Endodermal cell (in vitro differentiated cells): ENCODE measurements at regions not wholly inside any gene's neighbourhood (a gene's known extent, or its start where the extent isn't known, plus 50 kb on each side); places are given as distances from the start of the nearest gene placed in this dataset.

Source experiments
- DNase-seq: peaks from one replicate; pipeline ENCODE4 v3.0.0-alpha.2; 2017
- H3K27ac ChIP-seq: 2 replicates; pipeline ENCODE4 v1.5.1; 2013; ENCODE audit warnings: mild to moderate bottlenecking, low read depth, low read length, moderate library complexity
- H3K27me3 ChIP-seq: 2 replicates; pipeline ENCODE4 v1.6.1; 2013; ENCODE audit warnings: mild to moderate bottlenecking, low read length, moderate library complexity; ENCODE audit not compliant: insufficient read depth, control insufficient read depth, poor library complexity, severe bottlenecking
- H3K36me3 ChIP-seq: 2 replicates; pipeline ENCODE4 v1.7.0; 2013; ENCODE audit warnings: mild to moderate bottlenecking, low read length, moderate library complexity; ENCODE audit not compliant: control insufficient read depth, insufficient read depth
- H3K4me1 ChIP-seq: one replicate; pipeline ENCODE4 v1.7.0; 2013; ENCODE audit warnings: low read length; ENCODE audit not compliant: control insufficient read depth, insufficient read depth
- H3K4me3 ChIP-seq: 2 replicates; pipeline ENCODE4 v1.5.1; 2013; ENCODE audit warnings: mild to moderate bottlenecking, low read length, moderate library complexity
- H3K9ac ChIP-seq: 2 replicates; pipeline ENCODE4 v1.6.1; 2013; ENCODE audit warnings: mild to moderate bottlenecking, low read length, moderate library complexity; ENCODE audit not compliant: poor library complexity, severe bottlenecking; ENCODE audit errors: extremely low read depth
- H3K9me3 ChIP-seq: 2 replicates; pipeline ENCODE4 v1.6.1; 2013; ENCODE audit warnings: mild to moderate bottlenecking, low read length, moderate library complexity; ENCODE audit not compliant: control insufficient read depth
- H3K27ac Mint-ChIP-seq: 2 replicates; pipeline ENCODE4 v1.8.0; 2020; ENCODE audit warnings: mixed read lengths
- H3K27me3 Mint-ChIP-seq: 2 replicates; pipeline ENCODE4 v1.8.0; 2021; ENCODE audit warnings: mild to moderate bottlenecking, mixed read lengths; ENCODE audit not compliant: insufficient read depth
- H3K36me3 Mint-ChIP-seq: 2 replicates; pipeline ENCODE4 v1.8.0; 2020; ENCODE audit warnings: low read depth, mixed read lengths
- H3K4me1 Mint-ChIP-seq: 2 replicates; pipeline ENCODE4 v1.8.0; 2020; ENCODE audit warnings: mixed read lengths
- H3K4me3 Mint-ChIP-seq: 2 replicates; pipeline ENCODE4 v1.8.0; 2020; ENCODE audit warnings: mild to moderate bottlenecking, moderate library complexity, mixed read lengths
- H3K9me3 Mint-ChIP-seq: 2 replicates; pipeline ENCODE4 v1.8.0; 2020; ENCODE audit warnings: mild to moderate bottlenecking, mixed read lengths
- WGBS, 2 experiments: methylation state at CpG; one replicate each; pipeline versions ENCODE4 v1.1.5 to v1.1.7; 2013; ENCODE audit warnings: missing lambda C conversion rate in 2 of 2, mixed read lengths in 1 of 2; ENCODE audit not compliant: insufficient coverage in 1 of 2, insufficient read length in 1 of 2; 5-methylcytosine and 5-hydroxymethylcytosine counted together
- TF ChIP-seq, protein P1 (sequence below): fragments of 200-600 bp; sonication (generic); conservative IDR thresholded peaks from 2 replicates; pipeline ENCODE4 v1.5.0; 2021; ENCODE audit warnings: antibody characterized with exemption, mild to moderate bottlenecking

DNA sequence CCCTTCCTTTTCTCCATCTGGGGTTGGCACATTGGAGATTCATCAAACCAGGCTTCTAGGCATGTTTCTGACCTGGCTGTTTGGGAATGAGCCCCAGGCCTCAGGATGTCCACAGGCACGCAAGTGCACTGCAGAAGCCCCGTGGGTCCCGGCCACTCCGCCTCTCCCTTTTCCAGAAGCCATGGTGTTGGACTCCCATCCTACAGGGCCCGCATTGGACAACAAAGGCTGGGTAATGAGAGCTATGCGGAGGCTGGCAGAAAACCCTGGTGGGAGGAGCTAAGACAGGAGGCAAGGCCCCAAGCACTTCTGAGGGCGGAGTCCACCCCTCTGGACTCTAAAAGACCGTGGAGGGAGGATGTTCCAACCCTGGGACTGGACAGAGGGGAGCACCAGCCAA, 160.6 kb downstream of the OLFM1 start:
- Histone ChIP-seq H3K27me3 (no peaks in the 10 kb centered on the region), H3K36me3 (no peaks in the 10 kb centered on the region), H3K27ac (no peak overlapping the region), H3K4me3 (no peak overlapping the region), H3K9ac (no peak overlapping the region), H3K9me3 (no peaks in the 10 kb centered on the region), H3K4me1 (no peaks in the 10 kb centered on the region)
- TF ChIP-seq, protein P1, sequence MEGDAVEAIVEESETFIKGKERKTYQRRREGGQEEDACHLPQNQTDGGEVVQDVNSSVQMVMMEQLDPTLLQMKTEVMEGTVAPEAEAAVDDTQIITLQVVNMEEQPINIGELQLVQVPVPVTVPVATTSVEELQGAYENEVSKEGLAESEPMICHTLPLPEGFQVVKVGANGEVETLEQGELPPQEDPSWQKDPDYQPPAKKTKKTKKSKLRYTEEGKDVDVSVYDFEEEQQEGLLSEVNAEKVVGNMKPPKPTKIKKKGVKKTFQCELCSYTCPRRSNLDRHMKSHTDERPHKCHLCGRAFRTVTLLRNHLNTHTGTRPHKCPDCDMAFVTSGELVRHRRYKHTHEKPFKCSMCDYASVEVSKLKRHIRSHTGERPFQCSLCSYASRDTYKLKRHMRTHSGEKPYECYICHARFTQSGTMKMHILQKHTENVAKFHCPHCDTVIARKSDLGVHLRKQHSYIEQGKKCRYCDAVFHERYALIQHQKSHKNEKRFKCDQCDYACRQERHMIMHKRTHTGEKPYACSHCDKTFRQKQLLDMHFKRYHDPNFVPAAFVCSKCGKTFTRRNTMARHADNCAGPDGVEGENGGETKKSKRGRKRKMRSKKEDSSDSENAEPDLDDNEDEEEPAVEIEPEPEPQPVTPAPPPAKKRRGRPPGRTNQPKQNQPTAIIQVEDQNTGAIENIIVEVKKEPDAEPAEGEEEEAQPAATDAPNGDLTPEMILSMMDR = no peak
- 56 to 89% methylated on average over 3 to 8 of the region's 8 CpGs for WGBS, 2 experiments
- Mint-ChIP-seq H3K27me3 (no peaks in the 10 kb centered on the region), H3K9me3 (no peaks in the 10 kb centered on the region), H3K4me3 (no peak overlapping the region), H3K36me3 (no peaks in the 10 kb centered on the region), H3K4me1 (no peaks in the 10 kb centered on the region), H3K27ac (no peak overlapping the region)
- no peak for DNase-seq

DNA sequence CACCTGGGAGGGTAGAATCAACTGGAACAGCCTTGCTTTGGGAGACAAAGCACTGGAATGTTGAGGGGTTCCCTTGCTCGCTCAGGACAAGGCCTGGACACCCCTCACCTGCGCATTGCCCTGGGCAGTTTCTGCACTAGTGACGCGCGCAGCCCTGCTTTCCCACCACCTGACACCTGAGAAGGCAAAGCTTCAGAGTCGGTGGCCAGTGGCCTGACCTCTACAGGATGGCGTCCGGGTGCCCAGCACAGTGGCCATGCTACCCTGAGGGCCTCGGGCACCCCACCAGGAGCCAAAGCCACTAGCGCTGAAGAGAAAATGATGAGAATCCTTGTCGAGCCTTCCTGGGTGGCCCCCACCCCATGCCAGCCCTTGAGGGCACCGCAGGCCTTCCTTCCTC, 161.3 kb downstream of the OLFM1 start:
- Histone ChIP-seq H3K9ac (no peak overlapping the region), H3K4me3 (no peak overlapping the region), H3K4me1 (no peaks in the 10 kb centered on the region), H3K36me3 (no peaks in the 10 kb centered on the region), H3K27ac (no peak overlapping the region), H3K27me3 (no peaks in the 10 kb centered on the region), H3K9me3 (no peaks in the 10 kb centered on the region)
- H3K27me3 Mint-ChIP-seq = no peaks in the 10 kb centered on the region
- 94% methylated on average over 3 to 12 of the region's 12 CpGs for WGBS, 2 experiments
- no peaks in the 10 kb centered on the region for H3K4me1 Mint-ChIP-seq
- H3K9me3 Mint-ChIP-seq = no peaks in the 10 kb centered on the region
- no peak for DNase-seq
- H3K36me3 Mint-ChIP-seq = no peaks in the 10 kb centered on the region
- TF ChIP-seq, protein P1 = no peak
- no peak overlapping the region for H3K4me3 Mint-ChIP-seq
- H3K27ac Mint-ChIP-seq = no peak overlapping the region

DNA sequence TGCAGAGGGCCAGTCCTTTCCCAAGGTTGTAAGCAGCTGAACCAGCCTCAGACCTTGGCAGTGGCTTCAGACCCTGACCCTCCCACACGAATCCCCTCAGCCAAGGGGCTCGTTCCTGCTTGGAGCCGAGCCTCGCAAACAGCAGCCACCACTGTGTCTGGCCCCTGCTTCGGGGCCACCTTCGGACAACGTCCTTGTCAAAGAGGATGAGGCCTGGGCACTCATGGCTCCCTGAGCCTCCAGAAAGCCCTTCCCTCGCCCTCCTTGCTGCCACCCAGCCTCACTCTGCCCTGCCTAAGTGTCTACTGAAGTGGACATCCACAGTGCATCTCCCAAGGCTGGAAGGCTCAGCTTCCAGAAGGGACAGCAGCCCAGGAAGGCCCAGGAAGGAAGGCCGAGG, 161.7 kb downstream of the OLFM1 start:
- H3K9ac ChIP-seq = no peak overlapping the region
- no peak overlapping the region for H3K27ac ChIP-seq
- Mint-ChIP-seq H3K4me1 (no peaks in the 10 kb centered on the region), H3K9me3 (no peaks in the 10 kb centered on the region), H3K27ac (no peak overlapping the region), H3K36me3 (no peaks in the 10 kb centered on the region), H3K4me3 (no peak overlapping the region), H3K27me3 (no peaks in the 10 kb centered on the region)
- no peaks in the 10 kb centered on the region for H3K27me3 ChIP-seq
- no peaks in the 10 kb centered on the region for H3K9me3 ChIP-seq
- no peak for DNase-seq
- no peaks in the 10 kb centered on the region for H3K4me1 ChIP-seq
- H3K36me3 ChIP-seq = no peaks in the 10 kb centered on the region
- TF ChIP-seq, protein P1 = no peak
- 86 to 93% methylated on average over 7 to 9 of the region's 9 CpGs for WGBS, 2 experiments
- H3K4me3 ChIP-seq = no peak overlapping the region
